Left ventricle myocardium inferior (tissue), 1 donor: ENCODE measurements at regions not wholly inside any gene's neighbourhood (a gene's known extent, or its start where the extent isn't known, plus 50 kb on each side); places are given as distances from the start of the nearest gene placed in this dataset.

Experiments used
- DNase-seq: peaks from one replicate; pipeline ENCODE4 v3.0.0-alpha.2; 2020
- H3K27ac ChIP-seq: fragments of 200-600 bp; replicated peaks from 2 replicates; pipeline ENCODE4 v1.8.0; 2021
- H3K27me3 ChIP-seq: fragments of 200-600 bp; 2 replicates; pipeline ENCODE4 v1.8.0; 2021; ENCODE audit warnings: low read depth
- H3K36me3 ChIP-seq: fragments of 200-600 bp; 2 replicates; pipeline ENCODE4 v1.8.0; 2021
- H3K4me1 ChIP-seq: fragments of 200-600 bp; 2 replicates; pipeline ENCODE4 v1.8.0; 2021
- H3K4me3 ChIP-seq: fragments of 200-600 bp; 2 replicates; pipeline ENCODE4 v1.8.0; 2021; ENCODE audit warnings: mild to moderate bottlenecking, moderate library complexity
- H3K9me3 ChIP-seq: fragments of 200-600 bp; replicated peaks from 2 replicates; pipeline ENCODE4 v1.8.0; 2021
- intact Hi-C: fragments of 100-400 bp; cut with micrococcal nuclease; formaldehyde crosslinking; loops from one replicate; pipeline ENCODE4 v1.11.0; 2022
- TF ChIP-seq, protein P1 (sequence below): fragments of 200-600 bp; IDR thresholded peaks from 2 replicates; pipeline ENCODE4 v1.8.0; 2021; ENCODE audit warnings: antibody characterized with exemption, mild to moderate bottlenecking, borderline replicate concordance
- donor health status: DM: no; HTN: yes; CAD: no; lungs with severe emphysema.

DNA sequence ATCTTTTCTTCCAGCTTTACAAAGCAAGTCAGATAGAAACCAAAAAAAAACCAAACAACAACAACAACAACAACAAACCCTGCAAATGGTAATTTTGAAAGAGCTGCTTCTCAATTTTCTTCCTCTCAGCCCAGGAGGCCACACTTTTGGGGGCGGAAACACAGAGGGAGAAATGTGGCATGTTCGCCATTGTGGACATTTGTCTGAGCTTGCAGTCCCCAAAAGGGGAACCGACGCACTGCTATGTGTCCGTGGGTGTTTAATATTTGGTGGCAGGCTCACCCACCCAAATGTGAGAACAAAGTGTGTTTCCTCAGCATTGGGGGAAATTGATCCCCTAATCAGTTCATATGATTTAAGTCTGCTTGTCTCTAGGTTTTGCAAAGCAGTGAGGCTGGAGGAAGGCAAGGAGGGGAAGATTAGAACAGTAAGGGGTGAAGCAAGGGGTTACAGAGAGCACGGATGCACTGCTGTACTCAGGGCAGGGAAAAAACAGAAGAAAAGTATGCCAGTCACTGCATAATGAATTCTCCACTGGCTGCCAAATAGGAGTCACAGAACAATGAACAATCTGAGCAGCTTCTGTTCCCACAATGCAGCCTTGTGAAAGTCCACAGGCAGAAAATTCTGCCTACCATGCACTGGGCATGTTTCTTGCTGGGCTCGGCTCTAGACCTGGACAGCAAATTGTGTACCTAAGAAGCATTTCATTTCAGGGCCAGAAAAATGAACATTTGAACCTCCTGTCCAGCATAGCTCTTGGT is 74.7 kb upstream of the GPM6B start:
- Histone ChIP-seq H3K4me3 (no peak overlapping the region), H3K27me3 (no peaks in the 10 kb centered on the region), H3K27ac (no peak overlapping the region), H3K9me3 (no peaks in the 10 kb centered on the region), H3K36me3 (no peaks in the 10 kb centered on the region), H3K4me1 (no peaks in the 10 kb centered on the region)
- DNase-seq, result no peak
- intact Hi-C loops, result no loop called here
- TF ChIP-seq, protein P1, sequence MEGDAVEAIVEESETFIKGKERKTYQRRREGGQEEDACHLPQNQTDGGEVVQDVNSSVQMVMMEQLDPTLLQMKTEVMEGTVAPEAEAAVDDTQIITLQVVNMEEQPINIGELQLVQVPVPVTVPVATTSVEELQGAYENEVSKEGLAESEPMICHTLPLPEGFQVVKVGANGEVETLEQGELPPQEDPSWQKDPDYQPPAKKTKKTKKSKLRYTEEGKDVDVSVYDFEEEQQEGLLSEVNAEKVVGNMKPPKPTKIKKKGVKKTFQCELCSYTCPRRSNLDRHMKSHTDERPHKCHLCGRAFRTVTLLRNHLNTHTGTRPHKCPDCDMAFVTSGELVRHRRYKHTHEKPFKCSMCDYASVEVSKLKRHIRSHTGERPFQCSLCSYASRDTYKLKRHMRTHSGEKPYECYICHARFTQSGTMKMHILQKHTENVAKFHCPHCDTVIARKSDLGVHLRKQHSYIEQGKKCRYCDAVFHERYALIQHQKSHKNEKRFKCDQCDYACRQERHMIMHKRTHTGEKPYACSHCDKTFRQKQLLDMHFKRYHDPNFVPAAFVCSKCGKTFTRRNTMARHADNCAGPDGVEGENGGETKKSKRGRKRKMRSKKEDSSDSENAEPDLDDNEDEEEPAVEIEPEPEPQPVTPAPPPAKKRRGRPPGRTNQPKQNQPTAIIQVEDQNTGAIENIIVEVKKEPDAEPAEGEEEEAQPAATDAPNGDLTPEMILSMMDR, result no peak

GRCh38 chrX:13890806-13891205 is 73.9 kb upstream of the GPM6B start:
- Histone ChIP-seq H3K27me3 (no peaks in the 10 kb centered on the region), H3K4me1 (no peaks in the 10 kb centered on the region)
- intact Hi-C loops, result no loop called here

DNA sequence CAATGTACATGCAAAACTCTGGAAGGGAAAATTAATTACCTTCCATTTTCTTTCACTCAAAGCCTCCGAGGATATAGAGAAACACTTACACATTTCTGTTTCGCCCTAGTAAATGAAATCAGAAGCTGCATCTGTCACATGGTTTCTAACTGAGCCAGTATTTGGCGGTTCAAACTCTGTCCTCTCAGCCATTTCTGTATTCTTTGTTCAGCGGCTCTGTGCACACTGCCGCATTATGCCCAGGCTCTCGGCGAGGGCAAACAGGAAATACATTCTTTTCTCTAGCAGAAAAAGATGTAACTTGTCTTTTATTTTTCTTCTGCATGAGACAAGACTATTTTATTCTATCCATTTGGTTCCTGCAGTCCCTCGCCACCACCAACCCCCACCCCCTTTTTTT is 71.4 kb upstream of the GPM6B start:
- H3K4me1 ChIP-seq, result no peaks in the 10 kb centered on the region
- TF ChIP-seq, protein P1, result no peak

More at GRCh38 chrX:13890806-13891205, 73.9 kb upstream of the GPM6B start:
- Histone ChIP-seq H3K9me3 (no peaks in the 10 kb centered on the region), H3K36me3 (no peaks in the 10 kb centered on the region), H3K4me3 (no peak overlapping the region), H3K27ac (no peak overlapping the region)
- no peak for DNase-seq
- TF ChIP-seq, protein P1, result no peak

GRCh38 chrX:13885591-13885990 is 68.7 kb upstream of the GPM6B start:
- DNase-seq, result no peak
- intact Hi-C loops, result no loop called here
- no peaks in the 10 kb centered on the region for H3K36me3 ChIP-seq

More for the DNA sequence above, 71.4 kb upstream of the GPM6B start:
- intact Hi-C loops, result no loop called here
- Histone ChIP-seq H3K4me3 (no peak overlapping the region), H3K27ac (no peak overlapping the region), H3K27me3 (no peaks in the 10 kb centered on the region), H3K9me3 (no peaks in the 10 kb centered on the region), H3K36me3 (no peaks in the 10 kb centered on the region)
- DNase-seq, result no peak

GRCh38 chrX:13876652-13877051 is 59.8 kb upstream of the GPM6B start:
- no peak overlapping the region for H3K4me3 ChIP-seq
- H3K36me3 ChIP-seq, result no peaks in the 10 kb centered on the region
- TF ChIP-seq, protein P1, result no peak
- H3K27me3 ChIP-seq, result no peaks in the 10 kb centered on the region
- intact Hi-C loops, result no loop called here
- H3K9me3 ChIP-seq, result no peaks in the 10 kb centered on the region
- no peak overlapping the region for H3K27ac ChIP-seq
- no peak for DNase-seq
- no peaks in the 10 kb centered on the region for H3K4me1 ChIP-seq

More at GRCh38 chrX:13885591-13885990, 68.7 kb upstream of the GPM6B start:
- no peaks in the 10 kb centered on the region for H3K27me3 ChIP-seq
- TF ChIP-seq, protein P1, result no peak
- H3K4me1 ChIP-seq, result no peaks in the 10 kb centered on the region
- H3K4me3 ChIP-seq, result no peak overlapping the region
- no peaks in the 10 kb centered on the region for H3K9me3 ChIP-seq
- H3K27ac ChIP-seq, result no peak overlapping the region
